ENCODE measurements at regions not wholly inside any gene's neighbourhood (a gene's known extent, or its start where the extent isn't known, plus 50 kb on each side); places are given as distances from the start of the nearest gene placed in this dataset.
A peak's percentile ranks its signal among the peaks of the same experiment; 100 is the strongest.

- TF ChIP-seq NR0B2 (CRISPR knock-in tag; IDR thresholded peaks at IDR 0.05) (no peak), ZNF562 (CRISPR knock-in tag; IDR thresholded peaks at IDR 0.05; ENCODE audit: borderline replicate concordance) (no peak), ZNF652 (CRISPR knock-in tag; IDR thresholded peaks at IDR 0.05; ENCODE audit: borderline replicate concordance, low read depth) (no peak), ZNF329 (CRISPR knock-in tag; IDR thresholded peaks at IDR 0.05; ENCODE audit: low read depth) (no peak), ZNF576 (CRISPR knock-in tag; IDR thresholded peaks at IDR 0.05) (no peak), PPARG (CRISPR knock-in tag; conservative IDR thresholded peaks at IDR 0.05) (peak; percentile 98), MXD1 (CRISPR knock-in tag; IDR thresholded peaks at IDR 0.05) (no peak), PITX1 (CRISPR knock-in tag; IDR thresholded peaks at IDR 0.05) (no peak), ZNF772 (CRISPR knock-in tag; IDR thresholded peaks at IDR 0.05) (no peak), CC2D1A (CRISPR knock-in tag; IDR thresholded peaks at IDR 0.05) (no peak), ZSCAN12 (CRISPR knock-in tag; IDR thresholded peaks at IDR 0.05) (no peak), SOX5 (CRISPR knock-in tag; IDR thresholded peaks at IDR 0.05; ENCODE audit: borderline replicate concordance) (no peak), TBL1XR1 (IDR thresholded peaks at IDR 0.05; ENCODE audit: borderline replicate concordance, low read length, partially characterized antibody) (no peak), CEBPG (CRISPR knock-in tag; IDR thresholded peaks at IDR 0.05) (peak; percentile 92), IRF2 (CRISPR knock-in tag; IDR thresholded peaks at IDR 0.05) (no peak), RAD21 (CRISPR knock-in tag; IDR thresholded peaks at IDR 0.05) (peak; percentile 75), ZNF816 (CRISPR knock-in tag; IDR thresholded peaks at IDR 0.05; ENCODE audit: borderline replicate concordance) (no peak), ZNF83 (CRISPR knock-in tag; IDR thresholded peaks at IDR 0.05; ENCODE audit: borderline replicate concordance) (no peak), RBFOX2 (IDR thresholded peaks at IDR 0.05; ENCODE audit: low read depth, low read length) (no peak), MTF1 (CRISPR knock-in tag; IDR thresholded peaks at IDR 0.05) (no peak), HMGXB4 (CRISPR knock-in tag; IDR thresholded peaks at IDR 0.05; ENCODE audit: borderline replicate concordance in 1 of 2, low read depth in 1 of 2) (0 out of 4 replicates have a peak, but pooled peaks of 1 of the 2 experiments have one; percentile 26), SNAPC2 (CRISPR knock-in tag; IDR thresholded peaks at IDR 0.05) (no peak), ZXDC (CRISPR knock-in tag; IDR thresholded peaks at IDR 0.05) (no peak), PHF21A (CRISPR knock-in tag; IDR thresholded peaks at IDR 0.05) (no peak; the same call in 1 of the 2 replicates), ZNF468 (CRISPR knock-in tag; IDR thresholded peaks at IDR 0.05) (no peak), ZBTB42 (CRISPR knock-in tag; IDR thresholded peaks at IDR 0.05) (no peak)
These were observed 100.4 kb upstream of the SLC1A4 start (continued) for GRCh38 chr2:64888591-64889309.

Measured in HepG2 (cell line).